ENCODE measurements at regions not wholly inside any gene's neighbourhood (a gene's known extent, or its start where the extent isn't known, plus 50 kb on each side); places are given as distances from the start of the nearest gene placed in this dataset.

- Histone ChIP-seq H3K27me3 (ENCODE audit: control insufficient read depth in 2 of 2, insufficient read depth in 2 of 2, low read length in 2 of 2) (no peaks in the 10 kb centered on the region), H3K36me3 (ENCODE audit: control insufficient read depth in 2 of 2, insufficient read depth in 2 of 2, low read length in 2 of 2) (no peaks in the 10 kb centered on the region), H3K4me3 (ENCODE audit: low read length in 2 of 2) (no peak overlapping the region), H3K27ac (ENCODE audit: low read depth in 2 of 2, low read length in 2 of 2) (no peak overlapping the region), H3K9me3 (ENCODE audit: control insufficient read depth in 2 of 2, low read length in 2 of 2) (no peaks in the 10 kb centered on the region), H3K4me1 (ENCODE audit: control insufficient read depth in 2 of 2, insufficient read depth in 2 of 2, low read length in 2 of 2) (no peaks in the 10 kb centered on the region), H3K9ac (ENCODE audit: low read depth in 1 of 2, low read length in 2 of 2) (no peak overlapping the region)
Measured at GRCh38 chr4:152075253-152075928, 314.6 kb upstream of the GATB start.

- Histone ChIP-seq H3K9ac (ENCODE audit: low read depth in 1 of 2, low read length in 2 of 2) (no peak overlapping the region), H3K4me3 (ENCODE audit: low read length in 2 of 2) (no peak overlapping the region), H3K36me3 (ENCODE audit: control insufficient read depth in 2 of 2, insufficient read depth in 2 of 2, low read length in 2 of 2) (no peaks in the 10 kb centered on the region), H3K27ac (ENCODE audit: low read depth in 2 of 2, low read length in 2 of 2) (no peak overlapping the region), H3K4me1 (ENCODE audit: control insufficient read depth in 2 of 2, insufficient read depth in 2 of 2, low read length in 2 of 2) (no peaks in the 10 kb centered on the region), H3K9me3 (ENCODE audit: control insufficient read depth in 2 of 2, low read length in 2 of 2) (no peaks in the 10 kb centered on the region), H3K27me3 (ENCODE audit: control insufficient read depth in 2 of 2, insufficient read depth in 2 of 2, low read length in 2 of 2) (no peaks in the 10 kb centered on the region)
Measured at GRCh38 chr4:152074573-152074972, 313.8 kb upstream of the GATB start.

GRCh38 chr4:152074088-152074437 lies 313.3 kb upstream of the GATB start:
- no peaks in the 10 kb centered on the region for H3K4me1 ChIP-seq (ENCODE audit: control insufficient read depth in 2 of 2, insufficient read depth in 2 of 2, low read length in 2 of 2)
- H3K9ac ChIP-seq (ENCODE audit: low read depth in 1 of 2, low read length in 2 of 2): no peak overlapping the region
- no peak overlapping the region for H3K27ac ChIP-seq (ENCODE audit: low read depth in 2 of 2, low read length in 2 of 2)
- no peaks in the 10 kb centered on the region for H3K9me3 ChIP-seq (ENCODE audit: control insufficient read depth in 2 of 2, low read length in 2 of 2)
- H3K27me3 ChIP-seq (ENCODE audit: control insufficient read depth in 2 of 2, insufficient read depth in 2 of 2, low read length in 2 of 2): no peaks in the 10 kb centered on the region
- no peaks in the 10 kb centered on the region for H3K36me3 ChIP-seq (ENCODE audit: control insufficient read depth in 2 of 2, insufficient read depth in 2 of 2, low read length in 2 of 2)
- H3K4me3 ChIP-seq (ENCODE audit: low read length in 2 of 2): no peak overlapping the region

GRCh38 chr4:152073351-152074087 lies 312.7 kb upstream of the GATB start:
- no peak overlapping the region for H3K4me3 ChIP-seq (ENCODE audit: low read length in 2 of 2)
- no peaks in the 10 kb centered on the region for H3K9me3 ChIP-seq (ENCODE audit: control insufficient read depth in 2 of 2, low read length in 2 of 2)
- no peaks in the 10 kb centered on the region for H3K36me3 ChIP-seq (ENCODE audit: control insufficient read depth in 2 of 2, insufficient read depth in 2 of 2, low read length in 2 of 2)
- H3K4me1 ChIP-seq (ENCODE audit: control insufficient read depth in 2 of 2, insufficient read depth in 2 of 2, low read length in 2 of 2): no peaks in the 10 kb centered on the region
- H3K9ac ChIP-seq (ENCODE audit: low read depth in 1 of 2, low read length in 2 of 2): no peak overlapping the region
- no peak overlapping the region for H3K27ac ChIP-seq (ENCODE audit: low read depth in 2 of 2, low read length in 2 of 2)
- H3K27me3 ChIP-seq (ENCODE audit: control insufficient read depth in 2 of 2, insufficient read depth in 2 of 2, low read length in 2 of 2): no peaks in the 10 kb centered on the region

GRCh38 chr4:152072906-152073305 lies 312.1 kb upstream of the GATB start:
- Histone ChIP-seq H3K4me3 (ENCODE audit: low read length in 2 of 2) (no peak overlapping the region), H3K27ac (ENCODE audit: low read depth in 2 of 2, low read length in 2 of 2) (no peak overlapping the region), H3K9me3 (ENCODE audit: control insufficient read depth in 2 of 2, low read length in 2 of 2) (no peaks in the 10 kb centered on the region), H3K4me1 (ENCODE audit: control insufficient read depth in 2 of 2, insufficient read depth in 2 of 2, low read length in 2 of 2) (no peaks in the 10 kb centered on the region), H3K36me3 (ENCODE audit: control insufficient read depth in 2 of 2, insufficient read depth in 2 of 2, low read length in 2 of 2) (no peaks in the 10 kb centered on the region), H3K27me3 (ENCODE audit: control insufficient read depth in 2 of 2, insufficient read depth in 2 of 2, low read length in 2 of 2) (no peaks in the 10 kb centered on the region), H3K9ac (ENCODE audit: low read depth in 1 of 2, low read length in 2 of 2) (no peak overlapping the region)

GRCh38 chr4:152072001-152072485 lies 311.2 kb upstream of the GATB start:
- no peaks in the 10 kb centered on the region for H3K4me1 ChIP-seq (ENCODE audit: control insufficient read depth in 2 of 2, insufficient read depth in 2 of 2, low read length in 2 of 2)
- no peaks in the 10 kb centered on the region for H3K27me3 ChIP-seq (ENCODE audit: control insufficient read depth in 2 of 2, insufficient read depth in 2 of 2, low read length in 2 of 2)
- no peaks in the 10 kb centered on the region for H3K36me3 ChIP-seq (ENCODE audit: control insufficient read depth in 2 of 2, insufficient read depth in 2 of 2, low read length in 2 of 2)
- H3K9me3 ChIP-seq (ENCODE audit: control insufficient read depth in 2 of 2, low read length in 2 of 2): no peaks in the 10 kb centered on the region
- no peak overlapping the region for H3K27ac ChIP-seq (ENCODE audit: low read depth in 2 of 2, low read length in 2 of 2)
- no peak overlapping the region for H3K4me3 ChIP-seq (ENCODE audit: low read length in 2 of 2)
- H3K9ac ChIP-seq (ENCODE audit: low read depth in 1 of 2, low read length in 2 of 2): no peak overlapping the region

GRCh38 chr4:152070854-152071253 lies 310.0 kb upstream of the GATB start:
- no peaks in the 10 kb centered on the region for H3K36me3 ChIP-seq (ENCODE audit: control insufficient read depth in 2 of 2, insufficient read depth in 2 of 2, low read length in 2 of 2)
- no peaks in the 10 kb centered on the region for H3K27me3 ChIP-seq (ENCODE audit: control insufficient read depth in 2 of 2, insufficient read depth in 2 of 2, low read length in 2 of 2)
- no peak overlapping the region for H3K9ac ChIP-seq (ENCODE audit: low read depth in 1 of 2, low read length in 2 of 2)
- no peaks in the 10 kb centered on the region for H3K4me1 ChIP-seq (ENCODE audit: control insufficient read depth in 2 of 2, insufficient read depth in 2 of 2, low read length in 2 of 2)
- no peaks in the 10 kb centered on the region for H3K9me3 ChIP-seq (ENCODE audit: control insufficient read depth in 2 of 2, low read length in 2 of 2)
- no peak overlapping the region for H3K27ac ChIP-seq (ENCODE audit: low read depth in 2 of 2, low read length in 2 of 2)
- no peak overlapping the region for H3K4me3 ChIP-seq (ENCODE audit: low read length in 2 of 2)

- H3K9me3 ChIP-seq (ENCODE audit: control insufficient read depth in 2 of 2, low read length in 2 of 2): no peaks in the 10 kb centered on the region
- no peaks in the 10 kb centered on the region for H3K27me3 ChIP-seq (ENCODE audit: control insufficient read depth in 2 of 2, insufficient read depth in 2 of 2, low read length in 2 of 2)
Measured at GRCh38 chr4:152068866-152069265, 308.1 kb upstream of the GATB start.

GRCh38 chr4:152065545-152065944 lies 304.7 kb upstream of the GATB start:
- H3K27ac ChIP-seq (ENCODE audit: low read depth in 2 of 2, low read length in 2 of 2): no peak overlapping the region
- H3K36me3 ChIP-seq (ENCODE audit: control insufficient read depth in 2 of 2, insufficient read depth in 2 of 2, low read length in 2 of 2): no peaks in the 10 kb centered on the region
- H3K27me3 ChIP-seq (ENCODE audit: control insufficient read depth in 2 of 2, insufficient read depth in 2 of 2, low read length in 2 of 2): no peaks in the 10 kb centered on the region
- H3K9ac ChIP-seq (ENCODE audit: low read depth in 1 of 2, low read length in 2 of 2): no peak overlapping the region
- no peak overlapping the region for H3K4me3 ChIP-seq (ENCODE audit: low read length in 2 of 2)
- H3K9me3 ChIP-seq (ENCODE audit: control insufficient read depth in 2 of 2, low read length in 2 of 2): no peaks in the 10 kb centered on the region
- H3K4me1 ChIP-seq (ENCODE audit: control insufficient read depth in 2 of 2, insufficient read depth in 2 of 2, low read length in 2 of 2): peaks cover 3 to 7% of the 10 kb centered on the region in 2 donors

More at GRCh38 chr4:152068866-152069265, 308.1 kb upstream of the GATB start:
- no peaks in the 10 kb centered on the region for H3K36me3 ChIP-seq (ENCODE audit: control insufficient read depth in 2 of 2, insufficient read depth in 2 of 2, low read length in 2 of 2)
- no peak overlapping the region for H3K27ac ChIP-seq (ENCODE audit: low read depth in 2 of 2, low read length in 2 of 2)
- H3K4me3 ChIP-seq (ENCODE audit: low read length in 2 of 2): no peak overlapping the region
- H3K4me1 ChIP-seq (ENCODE audit: control insufficient read depth in 2 of 2, insufficient read depth in 2 of 2, low read length in 2 of 2): peaks cover 1 to 6% of the 10 kb centered on the region in 2 donors
- H3K9ac ChIP-seq (ENCODE audit: low read depth in 1 of 2, low read length in 2 of 2): no peak overlapping the region

GRCh38 chr4:152064753-152065152 lies 303.9 kb upstream of the GATB start:
- H3K9me3 ChIP-seq (ENCODE audit: control insufficient read depth in 2 of 2, low read length in 2 of 2): no peaks in the 10 kb centered on the region
- H3K4me1 ChIP-seq (ENCODE audit: control insufficient read depth in 2 of 2, insufficient read depth in 2 of 2, low read length in 2 of 2): peaks cover 3 to 7% of the 10 kb centered on the region in 2 donors
- H3K27me3 ChIP-seq (ENCODE audit: control insufficient read depth in 2 of 2, insufficient read depth in 2 of 2, low read length in 2 of 2): no peaks in the 10 kb centered on the region
- no peak overlapping the region for H3K9ac ChIP-seq (ENCODE audit: low read depth in 1 of 2, low read length in 2 of 2)
- no peaks in the 10 kb centered on the region for H3K36me3 ChIP-seq (ENCODE audit: control insufficient read depth in 2 of 2, insufficient read depth in 2 of 2, low read length in 2 of 2)
- no peak overlapping the region for H3K27ac ChIP-seq (ENCODE audit: low read depth in 2 of 2, low read length in 2 of 2)
- H3K4me3 ChIP-seq (ENCODE audit: low read length in 2 of 2): no peak overlapping the region
